ENCODE measurements at regions not wholly inside any gene's neighbourhood (a gene's known extent, or its start where the extent isn't known, plus 50 kb on each side); places are given as distances from the start of the nearest gene placed in this dataset.

- Histone ChIP-seq H2AFZ (ENCODE audit: low read length) (no peak overlapping the region), H3K27me3 (ENCODE audit: control insufficient read depth in 1 of 2, insufficient read depth in 2 of 2, low read length in 2 of 2) (no peaks in the 10 kb centered on the region), H3K9me3 (ENCODE audit: low read length) (no peaks in the 10 kb centered on the region), H3K79me2 (ENCODE audit: insufficient read depth, low read length) (no peaks in the 10 kb centered on the region), H3K9ac (ENCODE audit: insufficient read depth, low read depth, low read length) (no peak overlapping the region), H3K4me1 (ENCODE audit: insufficient read depth, low read length) (no peaks in the 10 kb centered on the region), H4K20me1 (ENCODE audit: insufficient read depth, low read length) (no peaks in the 10 kb centered on the region), H3K36me3 (replicated peaks in 1 of 2; ENCODE audit: control insufficient read depth in 1 of 2, insufficient read depth in 2 of 2, low read length in 2 of 2) (no peaks in the 10 kb centered on the region), H3K4me2 (ENCODE audit: low read depth, low read length) (no peak overlapping the region), H3K4me3 (replicated peaks in 1 of 3; ENCODE audit: insufficient read depth in 1 of 3, low read depth in 2 of 3, low read length in 3 of 3) (no peak overlapping the region), H3K27ac (ENCODE audit: extremely low read length, insufficient read depth, low read length) (no peak overlapping the region)
- CTCF ChIA-PET (ENCODE audit: low intra/inter-chr PET ratio, low total read pairs): no interaction called here
- intact Hi-C loops (cut with micrococcal nuclease; ENCODE audit: unreplicated experiment) (no loop called here), in situ Hi-C loops (cut with HindIII; ENCODE audit: extremely low pct_ligation_motif_present, low pct_unique_long_range_greater_than_20kb) (no loop called here)
- POLR2A ChIA-PET: no interaction called here
- ATAC-seq: no peak
- no peak for FAIRE-seq
- DNase-seq (ENCODE audit: low spot score): no peak
- no TSS peak for BruUV-seq (replicated peaks)
- TF ChIP-seq KDM6A (CRISPR knock-in tag; IDR thresholded peaks at IDR 0.05; ENCODE audit: low read depth): no peak
- no peak for TF ChIP-seq CHD4 (IDR thresholded peaks at IDR 0.05; ENCODE audit: borderline replicate concordance, low read length)
- TF ChIP-seq ZNF350 (CRISPR knock-in tag; IDR thresholded peaks at IDR 0.05; ENCODE audit: borderline replicate concordance, low read depth): no peak
- TF ChIP-seq BRD4 (CRISPR knock-in tag; IDR thresholded peaks at IDR 0.05): no peak
- no peak for TF ChIP-seq PRDM15 (CRISPR knock-in tag; IDR thresholded peaks at IDR 0.05)
- no peak for TF ChIP-seq NONO (IDR thresholded peaks at IDR 0.05)
- TF ChIP-seq NONO (CRISPR knock-in tag; conservative IDR thresholded peaks at IDR 0.05): no peak
- TF ChIP-seq TCF7 (IDR thresholded peaks at IDR 0.05; ENCODE audit: low read depth): no peak
- TF ChIP-seq TBX3 (IDR thresholded peaks at IDR 0.05; ENCODE audit: borderline replicate concordance): no peak
- no peak for TF ChIP-seq KDM2A (CRISPR knock-in tag; IDR thresholded peaks at IDR 0.05; ENCODE audit: borderline replicate concordance, low read depth)
- no peak for TF ChIP-seq RAD51 (IDR thresholded peaks at IDR 0.05; ENCODE audit: borderline replicate concordance)
- no peak for TF ChIP-seq ZNF570 (CRISPR knock-in tag; IDR thresholded peaks at IDR 0.05; ENCODE audit: borderline replicate concordance)
- no peak for TF ChIP-seq ZNF768 (CRISPR knock-in tag; IDR thresholded peaks at IDR 0.05)
- no peak for TF ChIP-seq FOXP4 (CRISPR knock-in tag; IDR thresholded peaks at IDR 0.05)
- TF ChIP-seq ZNF883 (CRISPR knock-in tag; IDR thresholded peaks at IDR 0.05; ENCODE audit: not compliant biosample characterization): no peak
- TF ChIP-seq ZNF543 (CRISPR knock-in tag; IDR thresholded peaks at IDR 0.05): no peak
- TF ChIP-seq ZNF549 (CRISPR knock-in tag; IDR thresholded peaks at IDR 0.05): no peak
Measured at GRCh38 chr11:109677231-109677630, 255.2 kb downstream of the C11orf87 start.

All from HepG2 (cell line).